HG02981 (cell line): ENCODE measurements at regions not wholly inside any gene's neighbourhood (a gene's known extent, or its start where the extent isn't known, plus 50 kb on each side); places are given as distances from the start of the nearest gene placed in this dataset.
"Not testable (repeated sequence)": the region's sequence is repeated elsewhere in the genome, so short reads cannot be mapped to it uniquely, and the experiment has no call there.

Experiments
- ATAC-seq: cut with Tn5 transposase; IDR thresholded peaks from one replicate; pipeline ENCODE4 v1.9.1; 2021; ENCODE audit warnings: mild to moderate bottlenecking, moderate library complexity; ENCODE audit not compliant: unreplicated experiment

GRCh38 chr19:30097746-30098280 is 155.8 kb downstream of the URI1 start:
- ATAC-seq, result no peak

DNA sequence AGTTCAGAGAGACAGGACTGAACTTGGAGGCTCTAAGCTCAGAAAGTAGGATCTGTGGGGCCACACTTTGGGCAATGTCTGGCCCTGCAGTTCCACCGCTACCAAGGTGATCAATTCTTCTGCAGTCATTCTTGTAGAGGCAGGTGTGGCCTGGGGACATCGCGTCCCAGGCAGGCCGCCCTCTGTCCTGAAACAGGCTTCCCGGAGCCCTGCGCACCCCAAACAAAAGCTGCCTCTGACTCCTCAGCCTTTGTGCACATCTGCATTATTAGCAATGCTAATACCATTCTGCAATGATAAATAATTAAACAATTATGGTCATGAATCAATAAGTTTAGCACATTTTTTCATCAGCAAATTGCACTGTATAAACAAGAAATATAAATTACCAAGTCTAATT is 160.2 kb downstream of the URI1 start:
- no peak for ATAC-seq

GRCh38 chr19:30102666-30103065 is 160.6 kb downstream of the URI1 start:
- ATAC-seq, result no peak

DNA sequence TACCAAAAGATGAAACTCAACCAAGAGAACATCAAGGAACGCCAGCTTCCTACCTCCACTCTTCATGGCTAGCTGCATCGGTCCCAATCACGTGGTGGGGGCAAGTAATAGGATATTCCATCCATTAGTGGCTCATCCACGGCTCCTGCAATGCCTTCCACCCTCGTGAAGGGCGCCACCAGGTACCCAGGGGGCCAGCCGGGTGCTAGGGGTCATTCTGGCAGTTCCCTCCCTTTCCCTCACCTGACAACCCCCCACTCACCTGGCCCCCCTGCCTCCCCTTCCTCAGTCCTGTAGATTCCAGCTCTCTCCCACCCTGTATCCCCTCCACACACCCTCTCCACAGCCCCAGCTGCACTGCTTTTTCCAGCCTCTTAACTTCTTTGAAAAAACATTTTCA is 161.9 kb downstream of the URI1 start:
- no peak for ATAC-seq

- no peak for ATAC-seq
Observed at GRCh38 chr19:30105316-30105715, 163.3 kb downstream of the URI1 start.

DNA sequence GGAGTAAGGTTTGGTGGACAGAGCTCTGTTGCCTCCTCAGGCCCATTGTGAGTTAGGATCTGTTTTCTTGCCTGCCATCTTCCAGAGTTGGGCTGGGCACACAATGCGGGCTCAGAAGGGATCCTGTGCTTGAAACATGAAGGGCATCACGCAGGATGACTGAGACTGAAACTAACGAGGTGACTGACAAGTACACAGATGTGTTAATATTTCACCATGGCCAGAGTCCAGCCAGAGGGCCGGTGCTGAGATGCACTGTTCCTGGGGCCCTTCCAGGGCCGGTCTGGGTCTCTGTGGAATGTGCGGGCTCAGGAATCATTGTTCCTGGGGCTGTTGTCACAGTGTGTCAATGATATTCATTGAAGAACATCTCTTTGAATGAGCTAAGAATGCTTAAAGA is 163.7 kb downstream of the URI1 start:
- no peak for ATAC-seq

DNA sequence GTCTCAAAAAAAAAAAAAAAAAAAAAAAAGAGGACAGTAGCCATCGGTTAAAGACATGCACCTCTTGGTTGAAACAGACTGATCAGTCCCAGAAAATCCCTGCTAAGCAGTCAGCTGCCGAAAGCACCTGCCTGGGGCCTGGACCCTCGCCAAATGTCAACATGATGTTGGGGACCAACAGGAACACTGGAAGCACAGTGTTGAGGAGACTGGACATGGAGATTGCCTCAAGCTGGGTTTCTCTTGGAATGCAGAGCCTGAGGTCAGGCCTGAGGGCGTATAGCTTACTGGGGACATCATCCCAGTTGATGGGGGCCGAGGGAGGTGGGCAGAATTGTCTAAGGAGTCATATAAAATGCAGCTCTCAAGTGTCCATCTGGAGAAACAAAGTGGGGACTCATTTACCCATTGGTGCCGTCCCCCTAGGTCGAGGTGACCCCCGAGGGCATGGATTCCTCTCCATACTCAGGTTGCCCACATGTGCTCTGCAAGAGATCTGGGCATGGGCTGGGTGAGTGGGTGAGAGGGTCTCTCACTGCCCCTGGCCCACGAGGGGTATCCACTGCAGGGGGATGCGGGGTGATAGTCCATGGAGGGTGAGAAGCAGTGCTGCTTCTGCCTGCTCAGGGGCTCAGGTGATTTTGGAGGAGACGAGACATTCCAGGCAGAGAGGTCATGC is 164.5 kb downstream of the URI1 start:
- no peak for ATAC-seq

GRCh38 chr19:30107251-30107650 is 165.2 kb downstream of the URI1 start:
- no peak for ATAC-seq

GRCh38 chr19:30109565-30109964 is 167.5 kb downstream of the URI1 start:
- no peak for ATAC-seq

GRCh38 chr19:30111021-30111855 is 169.2 kb downstream of the URI1 start:
- ATAC-seq, result no peak

DNA sequence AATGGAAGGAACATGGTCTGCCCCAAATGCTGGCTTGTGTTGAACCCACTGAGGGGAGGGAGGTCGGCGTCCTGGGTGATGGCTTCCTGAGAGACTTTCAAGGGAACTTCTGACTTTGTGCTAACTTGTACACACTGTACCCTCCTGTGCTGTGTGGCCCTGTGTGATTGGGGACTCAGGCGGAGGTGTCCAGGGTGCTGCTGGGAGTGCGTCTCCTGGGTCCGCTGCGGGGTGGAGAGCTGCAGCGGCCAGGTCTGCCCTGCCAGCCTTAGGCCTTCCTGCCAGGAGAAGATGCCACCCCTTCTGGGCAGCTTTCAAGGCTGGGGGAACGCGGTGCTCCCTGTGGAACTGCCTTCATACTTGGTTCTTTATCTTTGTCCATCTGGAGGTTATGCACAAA is 170.1 kb downstream of the URI1 start:
- no peak for ATAC-seq

DNA sequence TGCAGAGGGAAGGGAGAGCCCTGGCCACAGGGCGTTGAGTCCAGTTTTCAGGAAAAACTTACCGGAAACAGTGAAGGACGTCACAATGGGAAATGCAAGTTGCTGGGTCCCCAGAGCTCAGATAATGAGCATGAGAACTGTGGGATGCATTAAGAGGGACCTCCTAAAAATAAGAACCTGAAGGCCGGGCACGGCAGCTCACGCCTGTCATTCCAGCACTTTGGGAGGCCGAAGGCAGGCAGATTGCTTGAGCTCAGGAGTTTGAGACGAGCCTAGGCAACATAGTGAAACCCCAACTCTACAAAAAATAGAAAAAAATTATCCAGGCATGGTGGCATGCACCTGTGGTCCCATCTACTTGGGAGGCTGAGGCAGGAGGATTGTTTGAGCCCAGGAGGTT is 170.6 kb downstream of the URI1 start:
- ATAC-seq, result no peak

GRCh38 chr19:30113186-30113585 is 171.1 kb downstream of the URI1 start:
- ATAC-seq, result no peak

DNA sequence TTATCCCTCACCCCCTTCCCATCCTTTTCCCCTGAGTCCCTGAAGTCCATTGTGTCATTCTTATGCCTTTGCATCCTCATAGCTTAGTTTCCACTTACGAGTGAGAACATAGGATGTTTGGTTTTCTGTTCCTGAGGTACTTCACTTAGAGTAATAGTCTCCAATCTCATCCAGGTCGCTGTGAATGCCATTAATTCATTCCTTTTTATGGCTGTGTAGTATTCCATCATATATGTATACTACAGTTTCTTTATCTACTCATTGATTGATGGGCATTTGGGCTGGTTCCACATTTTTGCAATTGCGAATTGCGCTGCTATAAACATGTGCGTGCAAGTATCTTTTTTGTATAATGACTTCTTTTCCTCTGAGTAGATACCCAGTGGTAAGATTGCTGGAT is 172.1 kb downstream of the URI1 start:
- ATAC-seq, result not testable (repeated sequence)

DNA sequence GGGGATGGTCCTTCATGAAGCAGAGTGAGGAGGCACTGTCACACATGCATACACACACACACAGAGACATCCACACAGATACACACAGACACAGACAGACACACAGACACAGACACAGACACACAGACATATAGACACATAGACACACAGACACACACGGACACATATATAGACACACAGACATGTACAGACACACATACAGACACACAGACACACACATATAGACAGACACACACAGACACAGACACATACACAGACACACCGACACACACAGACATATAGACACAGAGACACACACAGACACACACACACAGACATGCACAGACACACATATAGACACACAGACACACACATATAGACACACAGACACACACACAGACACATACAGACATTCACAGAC is 173.9 kb downstream of the URI1 start:
- no peak for ATAC-seq

GRCh38 chr19:30116530-30116929 is 174.5 kb downstream of the URI1 start:
- no peak for ATAC-seq

DNA sequence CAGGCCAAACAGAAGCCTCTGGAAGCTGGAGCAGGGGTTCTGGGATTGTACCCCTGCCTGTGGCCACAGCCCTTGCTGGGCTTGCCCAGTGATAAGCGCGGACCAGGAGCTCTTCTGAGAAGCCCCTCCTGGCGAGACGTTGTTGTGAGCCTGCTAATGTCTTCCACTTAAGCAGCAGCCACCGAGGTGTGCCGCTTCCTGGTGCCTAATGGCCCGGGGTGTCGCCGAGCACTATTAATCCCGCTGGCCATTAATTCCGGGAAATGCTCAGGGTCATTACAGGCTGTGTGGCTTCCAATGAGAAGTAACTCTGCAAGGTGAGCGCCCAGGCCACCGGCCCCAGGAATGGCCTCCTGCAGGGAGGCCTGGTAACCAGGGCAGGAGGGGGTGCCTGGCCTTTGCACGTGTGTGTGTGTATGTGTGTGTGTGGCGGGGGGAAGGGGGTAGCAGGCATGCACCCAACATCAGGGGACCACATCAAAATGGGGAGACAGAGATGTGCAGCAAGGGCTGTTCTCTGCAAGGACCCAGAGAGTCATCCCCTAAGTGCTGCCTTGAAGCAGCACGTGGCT is 175.0 kb downstream of the URI1 start:
- ATAC-seq, result no peak

- ATAC-seq, result no peak
Observed at GRCh38 chr19:30117636-30118145, 175.7 kb downstream of the URI1 start.

- ATAC-seq, result no peak
Observed at GRCh38 chr19:30118221-30118620, 176.2 kb downstream of the URI1 start.

DNA sequence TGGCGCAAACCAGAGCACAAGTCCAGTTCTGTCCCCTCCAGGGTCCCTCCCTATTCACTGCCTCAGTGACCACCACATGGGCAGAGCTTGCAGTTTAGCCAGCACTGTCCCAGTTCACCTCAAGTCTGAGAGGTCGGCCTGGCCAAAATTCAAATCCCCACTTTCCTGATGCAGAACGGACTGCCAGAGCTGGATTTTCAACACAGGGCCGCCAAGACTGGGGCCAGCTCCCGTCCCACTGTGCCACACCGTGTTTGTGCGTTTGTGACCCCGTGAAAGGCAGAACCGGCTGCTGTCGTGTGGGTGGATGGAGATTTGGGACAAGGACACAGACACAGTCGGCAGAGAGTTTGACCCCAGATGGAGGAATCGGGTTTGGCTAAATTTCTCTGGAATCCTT is 176.7 kb downstream of the URI1 start:
- ATAC-seq, result no peak

GRCh38 chr19:30119180-30119908 is 177.3 kb downstream of the URI1 start:
- no peak for ATAC-seq
